Keratinocyte (primary cell): ENCODE measurements at regions not wholly inside any gene's neighbourhood (a gene's known extent, or its start where the extent isn't known, plus 50 kb on each side); places are given as distances from the start of the nearest gene placed in this dataset.

Experiments used
- DNase-seq: peaks from one replicate; pipeline ENCODE4 v3.0.0-alpha.2; 2011; ENCODE audit warnings: low read depth, missing footprints, low spot score
- FAIRE-seq: peaks from 2 replicates; lab custom pipeline; 2011; peaks lifted over from hg19 to GRCh38; lab: Jason Lieb, UNC
- H2AFZ ChIP-seq: 2 replicates; pipeline ENCODE4 v1.6.0; 2012; ENCODE audit warnings: low read length, control low read depth, inconsistent platforms; ENCODE audit not compliant: control insufficient read depth
- H3K27ac ChIP-seq: 2 replicates; pipeline ENCODE4 v1.5.1; 2011; ENCODE audit warnings: low read length; ENCODE audit not compliant: control insufficient read depth, insufficient read depth
- H3K27me3 ChIP-seq: 3 replicates; pipeline ENCODE4 v1.6.0; 2011; ENCODE audit warnings: low read length; ENCODE audit not compliant: control insufficient read depth, insufficient read depth; ENCODE audit errors: extremely low read depth
- H3K36me3 ChIP-seq, 2 experiments: 2 replicates in 1 of 2; 3 replicates in 1 of 2; pipeline ENCODE4 v1.5.1; 2011; ENCODE audit warnings: low read length in 2 of 2, mild to moderate bottlenecking in 1 of 2; ENCODE audit not compliant: control insufficient read depth in 2 of 2, insufficient read depth in 2 of 2; ENCODE audit errors: extremely low read depth in 1 of 2
- H3K4me1 ChIP-seq: 3 replicates; pipeline ENCODE4 v1.5.1; 2011; ENCODE audit warnings: low read length; ENCODE audit not compliant: control insufficient read depth, insufficient read depth; ENCODE audit errors: extremely low read depth
- H3K4me2 ChIP-seq: 3 replicates; pipeline ENCODE4 v1.6.0; 2011; ENCODE audit warnings: low read depth, low read length; ENCODE audit not compliant: control insufficient read depth, insufficient read depth; ENCODE audit errors: extremely low read depth
- H3K4me3 ChIP-seq, 3 experiments: fragments of 200-600 bp in 1 of 3; sonication (generic) in 1 of 3; 2 replicates in 2 of 3; 3 replicates in 1 of 3; pipeline ENCODE4 v1.5.1; 2011 to 2016; ENCODE audit warnings: low read length in 3 of 3, mild to moderate bottlenecking in 3 of 3, control low read depth in 2 of 3, inconsistent platforms in 1 of 3, low read depth in 1 of 3, mixed read lengths in 1 of 3, mixed run types in 1 of 3, moderate library complexity in 1 of 3; ENCODE audit not compliant: control insufficient read depth in 2 of 3, insufficient read depth in 2 of 3; ENCODE audit errors: extremely low read depth in 1 of 3
- H3K79me2 ChIP-seq: 2 replicates; pipeline ENCODE4 v1.6.0; 2012; ENCODE audit warnings: low read length; ENCODE audit not compliant: control insufficient read depth, insufficient read depth
- H3K9ac ChIP-seq: 3 replicates; pipeline ENCODE4 v1.6.0; 2011; ENCODE audit warnings: low read length; ENCODE audit not compliant: control insufficient read depth, insufficient read depth; ENCODE audit errors: extremely low read depth
- H3K9me1 ChIP-seq: 3 replicates; pipeline ENCODE4 v1.6.0; 2011; ENCODE audit warnings: low read length; ENCODE audit not compliant: control insufficient read depth, insufficient read depth; ENCODE audit errors: extremely low read depth
- H3K9me3 ChIP-seq: 2 replicates; pipeline ENCODE4 v1.5.1; 2012; ENCODE audit warnings: low read depth, low read length; ENCODE audit not compliant: control insufficient read depth
- H4K20me1 ChIP-seq: 3 replicates; pipeline ENCODE4 v1.6.0; 2011; ENCODE audit warnings: low read length; ENCODE audit not compliant: control insufficient read depth, insufficient read depth; ENCODE audit errors: extremely low read depth
- EZH2 ChIP-seq: IDR thresholded peaks from one replicate; pipeline ENCODE4 v1.6.1; 2012; ENCODE audit warnings: inconsistent platforms, mild to moderate bottlenecking, low read length, moderate library complexity
- dilution Hi-C: fragments of 300-500 bp; cut with MboI; formaldehyde crosslinking; loops from one replicate; pipeline ENCODE4 v1.7.0; 2020; ENCODE audit warnings: low sequenced_read_pairs; ENCODE audit not compliant: extremely low pct_ligation_motif_present
- TF ChIP-seq, protein P1 (sequence below), 3 experiments: IDR thresholded peaks in 1 of 3; conservative IDR thresholded peaks in 1 of 3; optimal IDR thresholded peaks in 1 of 3; 2 replicates in 2 of 3; 3 replicates in 1 of 3; pipeline versions ENCODE3 to v1.5.1; 2011; ENCODE audit warnings: low read length in 3 of 3, mild to moderate bottlenecking in 3 of 3, moderate library complexity in 2 of 3, control low read depth in 1 of 3, inconsistent platforms in 1 of 3; ENCODE audit not compliant: insufficient read depth in 2 of 3; ENCODE audit errors: extremely low read depth in 1 of 3

DNA sequence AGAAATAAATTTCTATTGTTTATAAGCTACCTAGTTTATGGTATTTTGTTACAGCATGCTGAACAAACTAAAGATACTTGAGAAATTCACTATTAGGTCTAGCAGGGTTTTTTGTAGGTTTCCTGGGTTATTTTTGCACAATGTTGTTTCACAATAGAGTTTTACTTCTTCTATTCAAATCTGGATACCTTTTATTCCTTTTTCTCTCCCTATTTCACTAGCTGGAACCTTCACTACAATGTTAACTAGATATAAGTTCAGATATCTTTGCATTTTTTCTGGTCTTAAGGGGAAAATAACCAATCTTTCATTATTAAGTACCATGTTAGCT lies 237.7 kb upstream of the CITED2 start:
- Histone ChIP-seq H3K4me2 (no peak overlapping the region), H3K36me3 (no peaks in the 10 kb centered on the region), H3K27me3 (no peaks in the 10 kb centered on the region), H4K20me1 (no peaks in the 10 kb centered on the region), H3K9me1 (no peaks in the 10 kb centered on the region), H3K9me3 (no peaks in the 10 kb centered on the region), H3K4me3 (no peak overlapping the region), H3K27ac (no peak overlapping the region), H3K4me1 (no peaks in the 10 kb centered on the region), H3K79me2 (no peaks in the 10 kb centered on the region), H2AFZ (no peak overlapping the region), H3K9ac (no peak overlapping the region)
- DNase-seq (no peak), FAIRE-seq (no peak)
- dilution Hi-C loops: no loop called here
- TF ChIP-seq, protein P1, sequence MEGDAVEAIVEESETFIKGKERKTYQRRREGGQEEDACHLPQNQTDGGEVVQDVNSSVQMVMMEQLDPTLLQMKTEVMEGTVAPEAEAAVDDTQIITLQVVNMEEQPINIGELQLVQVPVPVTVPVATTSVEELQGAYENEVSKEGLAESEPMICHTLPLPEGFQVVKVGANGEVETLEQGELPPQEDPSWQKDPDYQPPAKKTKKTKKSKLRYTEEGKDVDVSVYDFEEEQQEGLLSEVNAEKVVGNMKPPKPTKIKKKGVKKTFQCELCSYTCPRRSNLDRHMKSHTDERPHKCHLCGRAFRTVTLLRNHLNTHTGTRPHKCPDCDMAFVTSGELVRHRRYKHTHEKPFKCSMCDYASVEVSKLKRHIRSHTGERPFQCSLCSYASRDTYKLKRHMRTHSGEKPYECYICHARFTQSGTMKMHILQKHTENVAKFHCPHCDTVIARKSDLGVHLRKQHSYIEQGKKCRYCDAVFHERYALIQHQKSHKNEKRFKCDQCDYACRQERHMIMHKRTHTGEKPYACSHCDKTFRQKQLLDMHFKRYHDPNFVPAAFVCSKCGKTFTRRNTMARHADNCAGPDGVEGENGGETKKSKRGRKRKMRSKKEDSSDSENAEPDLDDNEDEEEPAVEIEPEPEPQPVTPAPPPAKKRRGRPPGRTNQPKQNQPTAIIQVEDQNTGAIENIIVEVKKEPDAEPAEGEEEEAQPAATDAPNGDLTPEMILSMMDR (optimal IDR thresholded peaks at IDR 0.05 in 1 of 3, IDR thresholded peaks at IDR 0.05 in 1 of 3, conservative IDR thresholded peaks at IDR 0.05 in 1 of 3; ENCODE audit: extremely low read depth in 1 of 3, insufficient read depth in 2 of 3, low read length in 3 of 3): no peak
- TF ChIP-seq EZH2: no peak

DNA sequence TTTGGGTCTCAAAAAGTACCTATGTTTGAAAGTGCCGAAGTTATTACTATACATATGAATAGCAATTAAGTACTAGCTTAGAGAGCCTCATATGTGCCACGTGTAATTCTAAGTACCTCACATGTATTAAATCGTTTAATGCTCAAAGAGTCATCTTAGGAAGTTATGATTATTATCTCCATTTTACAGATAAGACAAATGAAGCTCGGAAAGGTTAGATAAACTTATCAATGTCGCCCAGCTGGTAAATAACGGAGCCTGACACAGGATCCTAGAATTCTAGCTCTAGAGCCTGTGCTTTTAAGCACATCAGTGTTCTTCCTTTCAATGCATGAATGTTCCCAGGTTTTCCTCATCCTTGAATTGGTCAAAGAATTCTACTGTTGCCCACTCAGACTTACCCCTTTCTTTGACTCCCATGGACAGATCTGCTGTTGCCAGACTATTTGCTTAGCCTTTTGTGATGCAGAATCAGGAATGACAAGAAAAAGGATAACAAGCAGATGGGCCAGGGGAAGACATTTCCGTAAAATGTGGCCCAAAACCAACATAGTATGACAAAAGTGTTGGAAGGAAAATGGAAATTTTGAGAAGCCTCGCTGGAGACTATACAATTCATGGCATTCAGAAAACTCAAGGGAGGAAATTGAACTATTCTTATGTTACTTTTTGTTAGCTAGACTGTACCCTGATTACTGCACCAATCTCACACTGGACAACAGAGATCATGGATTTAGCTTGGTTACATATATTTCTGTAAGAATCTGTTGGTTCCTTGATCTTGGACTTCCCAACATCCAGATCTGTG lies 237.1 kb upstream of the CITED2 start:
- Histone ChIP-seq H3K4me2 (no peak overlapping the region), H3K79me2 (no peaks in the 10 kb centered on the region), H3K4me3 (no peak overlapping the region), H4K20me1 (no peaks in the 10 kb centered on the region), H3K27ac (no peak overlapping the region), H3K9me1 (no peaks in the 10 kb centered on the region), H2AFZ (no peak overlapping the region), H3K36me3 (no peaks in the 10 kb centered on the region), H3K27me3 (no peaks in the 10 kb centered on the region), H3K4me1 (no peaks in the 10 kb centered on the region), H3K9ac (no peak overlapping the region), H3K9me3 (no peaks in the 10 kb centered on the region)
- DNase-seq (no peak), FAIRE-seq (no peak)
- dilution Hi-C loops: no loop called here
- TF ChIP-seq, protein P1 (optimal IDR thresholded peaks at IDR 0.05 in 1 of 3, IDR thresholded peaks at IDR 0.05 in 1 of 3, conservative IDR thresholded peaks at IDR 0.05 in 1 of 3; ENCODE audit: extremely low read depth in 1 of 3, insufficient read depth in 2 of 3, low read length in 3 of 3): no peak
- no peak for TF ChIP-seq EZH2
